ENCODE measurements at regions not wholly inside any gene's neighbourhood (a gene's known extent, or its start where the extent isn't known, plus 50 kb on each side); places are given as distances from the start of the nearest gene placed in this dataset.

DNA sequence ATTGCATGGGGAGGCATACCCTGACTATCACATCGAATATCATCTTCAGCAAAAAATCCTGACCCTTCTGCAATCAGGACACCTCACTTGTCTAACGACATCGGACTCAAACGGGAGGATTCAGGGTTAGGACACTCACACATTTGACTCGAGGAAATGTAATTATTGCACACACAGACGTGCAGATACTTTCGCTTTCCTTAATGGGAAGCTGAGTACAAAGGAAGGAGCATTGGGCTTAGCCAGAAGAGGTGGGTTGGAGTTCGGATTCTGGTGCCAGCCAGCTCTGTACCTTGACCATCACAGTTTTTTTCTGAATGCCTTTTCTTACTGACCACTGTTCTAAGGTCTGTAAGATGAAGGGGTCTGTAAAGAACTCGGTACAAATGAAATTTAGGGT lies 260.4 kb downstream of the GALC start:
- no peak for DNase-seq (ENCODE audit: low spot score)

DNA sequence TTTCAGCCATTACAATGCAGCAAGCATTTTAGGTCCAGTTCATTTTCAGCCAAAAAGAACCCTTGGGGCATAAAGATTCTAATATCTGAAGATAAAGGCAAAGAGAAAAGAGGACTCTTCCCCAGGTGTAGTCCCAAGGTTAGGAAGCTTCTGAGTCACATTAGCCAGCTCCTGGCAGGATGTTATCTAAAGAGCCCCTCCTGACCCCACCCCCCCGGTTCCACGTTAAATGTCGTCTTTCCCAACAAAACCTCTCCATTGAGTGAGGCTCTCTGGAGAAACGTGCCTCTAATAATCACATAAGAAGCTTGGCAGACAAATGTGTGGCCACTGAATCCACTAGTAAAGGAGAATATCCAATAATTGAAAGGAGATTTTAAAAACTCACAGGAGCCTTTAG lies 267.7 kb downstream of the GALC start:
- no peak for DNase-seq (ENCODE audit: low spot score)

DNA sequence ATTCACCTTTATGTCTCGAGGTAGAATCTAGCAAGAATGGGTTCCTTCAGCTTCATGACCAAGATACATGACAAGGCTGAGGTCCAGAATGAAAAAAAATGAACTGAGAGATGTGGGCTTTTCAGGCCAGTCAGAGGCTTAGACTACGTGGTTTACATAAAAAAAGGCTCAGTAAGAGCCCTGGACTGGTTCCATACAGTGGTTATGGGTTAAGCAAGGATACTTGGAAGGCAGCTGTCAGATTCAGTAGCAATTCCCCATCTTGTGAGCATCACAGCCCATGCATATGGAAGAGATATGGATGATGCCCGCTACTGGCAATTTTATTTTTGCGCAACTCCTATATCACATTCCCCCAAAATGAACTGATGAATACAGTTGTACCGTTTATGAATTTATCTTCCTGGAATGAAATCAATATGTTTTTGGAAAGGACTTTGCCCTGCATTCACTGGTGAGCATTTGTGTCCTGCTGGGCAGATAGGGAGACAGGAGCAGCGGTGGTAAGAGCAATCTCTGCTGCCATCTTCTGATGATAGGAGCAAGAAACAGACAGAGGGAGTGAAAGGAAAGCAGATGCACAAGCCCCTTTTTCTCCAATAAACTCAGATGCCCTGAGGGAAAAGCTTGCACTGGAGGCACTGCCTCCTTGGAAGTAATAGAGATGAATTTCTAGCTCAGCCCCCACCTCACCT lies 280.4 kb downstream of the GALC start:
- peak; percentile 44 for DNase-seq (ENCODE audit: low spot score)

DNA sequence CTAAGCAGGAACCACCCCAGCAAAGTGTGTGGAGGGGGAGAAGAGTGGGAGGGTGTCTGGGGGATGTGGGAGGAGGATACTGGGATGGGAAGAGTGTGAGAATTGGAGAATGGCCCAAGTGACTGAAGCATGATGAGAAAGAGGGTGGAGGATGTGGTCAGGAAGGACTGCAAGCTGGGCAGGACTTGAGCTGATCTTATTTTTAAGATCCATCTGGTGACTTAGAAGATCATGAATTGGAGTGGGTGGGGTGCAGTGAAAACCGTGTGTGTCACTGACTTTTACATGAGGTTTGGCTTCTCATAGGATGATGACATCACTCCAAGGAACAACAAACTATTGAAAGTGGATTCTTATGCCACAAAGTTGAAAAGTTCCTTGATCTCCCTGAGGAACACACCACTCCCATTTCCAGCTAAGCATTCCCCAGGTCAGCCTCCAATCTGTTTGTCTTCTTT lies 287.5 kb downstream of the GALC start:
- peak; percentile 63 for DNase-seq (ENCODE audit: low spot score)

DNA sequence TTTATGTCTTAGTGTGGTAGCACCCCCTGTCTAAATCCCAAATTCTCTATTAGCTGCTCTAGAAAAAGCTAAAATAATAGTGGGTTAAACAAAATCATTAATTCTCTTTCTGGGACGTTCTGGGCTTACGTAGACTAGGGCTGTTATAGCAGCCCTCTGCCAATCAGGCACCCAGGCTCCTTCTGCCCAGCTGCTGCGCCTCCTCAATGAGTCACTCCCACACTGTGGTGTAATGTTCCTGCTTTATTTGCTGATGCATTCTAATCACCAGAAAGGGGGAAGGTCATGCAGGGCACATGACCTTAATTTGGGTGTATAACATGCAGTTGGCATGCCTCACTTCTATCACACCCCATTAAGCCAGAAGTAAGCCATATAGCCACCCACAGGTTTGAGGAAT lies 294.5 kb downstream of the GALC start:
- peak; percentile 20 for DNase-seq (ENCODE audit: low spot score)

DNA sequence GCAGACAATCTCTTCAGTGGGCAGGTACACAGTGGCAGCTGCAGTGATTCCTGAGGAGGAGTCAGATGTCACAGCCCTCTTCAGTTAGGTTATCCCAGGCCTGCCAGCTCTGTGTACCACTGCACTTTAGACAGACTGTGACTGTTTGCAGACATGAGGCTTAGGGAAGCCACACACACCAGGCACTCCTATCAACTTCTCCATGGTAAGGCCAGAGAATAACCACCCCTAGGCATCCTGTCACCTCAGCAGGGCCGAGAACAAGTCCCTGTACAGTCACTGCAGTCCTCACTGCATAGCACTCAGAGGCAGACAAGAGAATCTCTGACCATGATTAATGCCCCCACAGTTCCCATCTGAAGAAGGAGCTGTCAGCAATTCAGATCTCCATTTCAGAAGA lies 296.5 kb downstream of the GALC start:
- no peak for DNase-seq (ENCODE audit: low spot score)

DNA sequence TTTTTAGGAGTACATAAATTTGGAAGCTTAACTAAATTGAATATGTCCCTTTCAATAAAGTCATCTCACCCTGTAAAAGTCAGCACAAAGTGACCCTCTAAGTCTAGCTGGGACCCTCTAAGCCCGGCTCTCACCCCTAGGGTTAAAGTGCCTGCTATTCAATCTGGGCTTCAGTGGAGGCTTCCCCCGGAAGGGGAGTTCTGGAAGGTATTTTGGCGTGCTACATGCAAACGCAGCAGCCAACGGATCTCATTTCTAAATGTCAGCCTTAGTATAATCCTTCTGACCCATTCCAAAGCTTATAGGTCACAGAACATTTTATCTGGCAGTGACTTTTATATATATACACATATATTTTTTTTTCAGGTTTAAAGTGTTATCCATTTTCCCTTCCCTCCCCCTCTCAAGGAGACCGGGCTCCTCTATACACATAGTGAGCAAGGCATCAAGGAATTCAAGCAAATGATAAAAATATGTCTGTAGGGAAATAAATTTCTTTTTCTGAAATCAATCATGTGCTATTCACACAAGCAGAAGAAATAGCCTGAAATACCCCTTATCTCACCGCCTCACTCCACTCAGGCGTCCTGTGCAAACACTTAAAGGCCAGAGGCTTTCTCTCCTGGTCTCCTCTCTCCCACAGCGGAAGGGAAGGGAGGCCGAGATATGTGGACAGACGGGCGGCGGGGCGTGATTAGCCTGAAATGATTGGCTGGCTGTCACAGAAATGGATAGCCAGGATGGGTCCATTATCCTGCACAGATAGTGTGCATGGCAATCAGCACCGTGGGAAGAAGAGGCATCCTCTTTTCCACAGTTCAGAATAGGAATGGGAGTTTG lies 301.7 kb downstream of the GALC start:
- no peak for DNase-seq (ENCODE audit: low spot score)

DNA sequence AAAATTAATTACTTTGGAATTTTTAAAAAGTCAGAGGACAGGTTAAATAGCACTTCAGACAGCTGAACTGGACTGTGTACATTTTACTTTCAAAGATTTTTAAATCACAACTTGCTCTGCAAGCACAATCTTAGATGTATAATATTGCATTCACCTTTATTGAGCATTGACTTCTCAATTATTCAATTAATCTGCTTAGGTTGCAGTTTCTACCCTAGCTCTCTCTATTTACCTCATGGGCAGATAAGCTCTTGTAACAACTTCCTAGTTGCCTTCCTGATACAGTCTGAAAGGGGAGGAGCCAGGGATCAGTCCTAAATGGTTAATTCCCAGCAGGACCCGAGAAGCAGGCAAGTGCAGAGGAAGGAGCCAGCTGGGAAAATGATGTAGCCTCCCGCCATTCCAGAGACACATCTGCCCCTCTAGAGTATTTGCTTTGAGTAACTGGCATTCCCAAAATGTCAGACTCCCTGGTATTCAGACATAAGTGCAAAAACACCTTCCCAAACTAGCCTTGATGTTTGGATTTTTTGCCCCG lies 302.8 kb downstream of the GALC start:
- DNase-seq (ENCODE audit: low spot score) = no peak

DNA sequence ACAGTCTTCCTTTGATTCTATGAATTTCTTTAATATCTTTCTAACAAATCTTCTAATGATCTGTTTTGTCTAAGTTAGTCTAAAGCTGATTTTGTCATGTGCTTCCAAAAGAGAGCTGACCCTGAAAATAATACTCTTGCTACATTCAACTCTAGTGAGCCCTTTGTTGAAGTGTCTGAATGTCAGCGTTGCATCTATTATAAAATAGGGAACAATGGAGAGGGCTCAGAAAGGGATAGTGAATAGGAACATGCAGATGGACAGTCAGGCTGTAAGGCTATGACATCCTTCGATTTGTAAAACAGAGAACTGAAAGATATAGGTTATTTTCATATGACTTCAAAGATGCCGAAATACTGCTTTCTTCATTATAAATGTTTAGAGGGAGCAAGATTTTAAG lies 304.5 kb downstream of the GALC start:
- no peak for DNase-seq (ENCODE audit: low spot score)

DNA sequence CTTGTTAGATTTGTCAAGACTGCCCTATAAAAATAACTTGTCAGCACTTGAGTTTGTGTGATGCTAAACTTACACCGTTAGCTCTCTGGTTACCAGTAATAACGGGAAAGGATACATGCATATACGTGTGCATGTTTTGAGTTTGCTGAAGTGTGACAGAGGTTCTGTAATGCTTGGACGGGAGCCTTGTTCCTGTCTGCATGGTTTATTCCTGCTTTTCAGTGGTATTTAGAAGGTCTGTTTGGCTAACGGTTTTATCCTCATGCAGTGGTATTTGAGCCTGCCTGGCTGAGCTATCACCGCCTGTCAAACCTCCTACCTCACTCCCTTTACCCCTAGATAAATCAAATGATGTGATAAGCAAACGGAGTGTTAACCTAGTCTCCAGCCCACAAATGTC lies 305.6 kb downstream of the GALC start:
- no peak for DNase-seq (ENCODE audit: low spot score)

DNA sequence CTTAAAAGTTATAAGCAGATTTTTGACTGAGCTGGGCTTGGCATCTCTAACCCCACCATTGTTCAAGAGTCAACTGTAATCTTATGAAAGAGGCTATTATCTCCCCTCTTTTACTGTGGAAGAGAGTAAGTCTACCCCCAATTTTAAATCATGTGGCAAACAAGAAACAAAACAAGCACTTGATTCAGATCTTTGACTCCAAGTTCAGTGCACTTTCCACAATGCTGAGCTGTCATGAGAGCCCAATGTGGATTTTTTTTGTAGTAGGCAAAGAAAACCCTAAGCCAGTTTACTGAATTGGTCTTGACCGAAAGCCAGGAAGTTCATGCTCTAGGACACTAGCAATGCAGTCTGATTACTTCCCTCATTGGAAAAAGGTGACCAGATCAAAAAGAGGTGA lies 306.2 kb downstream of the GALC start:
- DNase-seq (ENCODE audit: low spot score) = no peak

DNA sequence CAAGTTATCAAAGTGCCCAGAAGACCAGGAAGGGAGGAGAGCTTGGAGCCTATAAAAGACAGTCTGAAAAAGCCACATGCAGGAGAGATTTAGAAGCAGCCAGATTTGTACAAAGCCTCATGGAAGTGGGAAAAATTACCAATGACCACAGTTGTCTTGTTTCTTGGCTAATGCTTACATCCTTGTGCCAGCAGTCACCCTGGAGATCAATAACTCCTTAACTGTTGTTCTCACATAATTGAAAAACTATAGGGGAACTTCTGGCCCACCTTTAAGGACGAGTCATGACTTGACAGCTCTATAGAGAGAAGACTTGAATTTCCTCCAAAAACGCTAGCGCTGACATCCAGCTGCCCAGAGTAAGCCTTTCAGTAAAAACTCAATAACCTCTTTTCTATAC lies 313.1 kb downstream of the GALC start:
- no peak for DNase-seq (ENCODE audit: low spot score)

DNA sequence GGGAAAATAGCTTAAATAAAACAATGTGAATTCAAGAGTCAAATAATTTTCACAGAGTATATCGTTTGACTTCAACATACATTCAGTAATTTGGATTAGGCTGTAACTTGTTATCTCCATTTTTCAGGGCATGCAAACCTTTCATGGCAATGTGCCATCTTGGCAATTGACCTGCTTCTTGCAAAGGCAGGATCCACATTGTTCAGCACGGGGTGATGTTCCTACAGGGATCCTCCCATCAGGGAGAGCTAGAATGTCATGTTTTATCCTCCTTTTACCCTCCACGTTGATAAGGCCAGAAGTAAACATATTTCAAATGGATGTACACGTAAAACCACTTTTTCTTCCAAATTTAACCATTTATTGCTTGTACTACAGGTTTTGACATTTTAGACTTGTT lies 314.4 kb downstream of the GALC start:
- DNase-seq (ENCODE audit: low spot score) = no peak

DNA sequence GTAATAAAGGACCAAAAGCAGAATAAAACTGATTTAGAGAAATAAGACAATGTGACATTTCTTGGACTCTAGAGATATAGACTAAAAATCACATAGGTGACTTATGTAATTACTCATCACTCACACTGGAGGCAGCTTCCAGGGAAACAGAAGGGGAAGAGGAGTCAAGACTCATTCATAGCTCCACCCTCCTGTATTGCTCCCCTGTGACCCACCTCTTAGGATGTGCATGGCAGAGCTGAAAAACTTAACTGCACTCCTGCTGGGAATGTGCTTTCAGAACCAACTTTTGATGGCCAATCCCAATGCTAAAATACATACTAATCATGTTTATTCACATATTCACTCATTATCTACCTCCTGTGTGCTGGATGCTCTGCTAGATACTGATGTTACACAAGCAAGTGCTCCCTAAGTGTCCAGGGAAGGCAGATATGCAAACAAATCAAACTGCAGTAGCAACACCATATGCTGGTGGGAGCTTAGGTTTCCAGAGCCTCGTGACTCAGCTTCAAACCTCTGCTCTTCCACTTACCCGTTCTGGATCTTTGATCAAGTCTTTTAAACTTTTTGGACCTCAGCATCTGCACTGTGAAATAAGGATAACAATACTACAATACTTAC lies 316.1 kb downstream of the GALC start:
- DNase-seq (ENCODE audit: low spot score) = no peak

DNA sequence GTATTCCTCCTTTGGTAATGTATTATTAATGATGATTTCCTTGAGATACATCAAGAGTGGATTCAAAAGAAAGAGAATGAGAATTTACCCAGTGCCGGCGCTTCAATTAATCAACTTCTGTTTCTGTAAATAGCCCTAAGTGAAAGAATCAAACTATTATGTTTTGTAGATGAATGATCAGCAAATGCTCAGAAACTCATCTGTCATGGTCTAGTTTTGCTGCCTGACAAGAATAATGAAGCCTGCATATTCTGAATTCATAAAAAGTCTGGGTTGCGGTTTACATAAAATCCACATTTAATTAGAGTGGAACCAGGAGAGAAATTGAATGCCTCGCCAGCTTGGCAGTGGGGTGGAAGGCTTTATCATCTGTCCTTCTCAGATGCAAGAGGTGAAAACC lies 325.3 kb downstream of the GALC start:
- DNase-seq (ENCODE audit: low spot score) = no peak

DNA sequence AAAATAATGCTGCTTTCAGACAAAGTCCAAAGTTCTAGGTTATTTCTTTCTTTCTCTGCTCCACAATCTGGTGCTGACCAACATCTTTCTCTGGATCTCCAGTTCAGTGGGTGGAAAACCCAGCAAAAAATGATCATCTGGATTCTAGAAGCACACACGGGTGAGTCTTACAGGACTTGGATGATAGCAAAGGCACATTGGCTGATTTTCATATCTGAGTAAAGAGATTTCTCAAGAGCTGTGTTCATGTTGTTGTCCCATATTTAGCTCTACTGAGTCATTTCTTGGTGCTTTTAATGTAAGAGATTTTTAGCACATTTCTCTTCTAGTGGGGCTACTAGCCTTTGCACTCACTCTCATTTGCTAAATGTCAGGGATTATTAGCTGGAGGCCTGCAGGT lies 336.7 kb downstream of the GALC start:
- peak; percentile 11 for DNase-seq (ENCODE audit: low spot score)

DNA sequence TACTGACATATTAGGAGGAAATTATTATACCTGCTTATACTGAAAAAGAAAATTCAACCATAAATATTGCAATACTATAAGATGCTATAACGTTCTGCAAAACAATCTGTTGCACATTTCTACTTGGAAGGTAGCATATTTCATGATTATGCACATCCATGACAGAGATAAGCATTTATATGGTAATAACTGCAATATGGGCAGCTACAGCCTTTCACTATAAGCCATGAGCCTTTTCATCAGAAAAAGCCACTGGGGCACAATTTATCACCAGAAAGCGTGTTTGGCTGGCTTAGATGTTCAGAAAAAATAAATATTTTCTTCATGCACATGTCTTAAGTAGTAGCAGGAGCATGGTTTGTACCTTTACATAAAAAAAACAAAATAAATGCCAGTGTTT lies 340.7 kb downstream of the GALC start:
- no peak for DNase-seq (ENCODE audit: low spot score)

DNA sequence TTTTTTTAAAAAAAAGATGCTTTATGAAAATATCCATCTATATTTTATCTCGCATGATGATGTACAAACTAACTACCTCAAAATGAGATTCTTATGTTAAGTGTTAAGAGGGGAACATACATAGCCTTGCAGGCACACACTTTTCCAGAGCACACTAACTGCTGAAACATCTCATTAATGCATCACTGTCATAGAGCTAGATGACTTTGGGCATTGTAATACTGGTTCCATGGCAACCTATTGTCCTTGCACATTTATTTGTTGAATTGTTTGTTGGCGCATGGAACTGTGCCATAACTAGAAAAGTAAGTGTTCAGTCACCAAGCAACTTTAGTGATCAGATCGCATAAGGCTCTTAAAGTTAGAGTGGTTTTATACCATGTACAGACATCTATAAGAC lies 348.3 kb downstream of the GALC start:
- DNase-seq (ENCODE audit: low spot score) = no peak

DNA sequence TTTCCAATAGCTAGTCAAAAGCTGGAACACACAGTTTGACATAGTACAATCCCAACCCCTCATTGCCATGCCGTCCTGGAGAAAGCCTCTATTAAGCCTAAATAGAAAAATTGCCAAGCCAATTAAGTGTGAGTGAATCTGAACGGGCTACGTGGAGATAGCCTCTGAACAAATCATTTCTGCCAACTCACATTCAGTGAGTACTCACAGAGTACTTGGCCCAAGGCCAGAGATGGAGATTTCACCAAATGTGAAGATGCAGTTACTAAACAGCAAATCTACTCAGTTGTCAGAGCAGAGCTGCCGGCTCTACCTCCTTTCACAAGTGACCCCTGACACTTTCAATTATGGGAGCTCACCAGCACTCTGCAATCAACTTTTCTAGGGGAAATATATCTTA lies 350.0 kb downstream of the GALC start:
- no peak for DNase-seq (ENCODE audit: low spot score)

DNA sequence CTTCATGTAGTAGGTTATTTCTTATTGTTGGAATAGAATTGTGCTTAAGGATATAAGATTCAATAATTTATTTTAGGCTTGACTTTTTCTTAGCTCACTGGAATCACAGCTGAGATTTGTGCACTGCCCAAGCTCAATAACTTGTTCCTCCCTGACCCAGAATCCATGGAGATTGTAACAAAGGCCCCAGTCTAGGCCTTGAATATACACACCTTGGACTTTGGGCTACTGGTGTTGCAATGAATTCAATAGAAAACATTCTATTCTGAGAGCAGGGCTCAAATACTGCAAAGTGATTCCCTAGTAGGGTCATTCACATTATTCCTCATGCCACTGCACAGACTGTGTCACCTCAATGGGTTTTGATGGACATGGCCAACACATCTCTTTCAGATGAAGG lies 352.4 kb downstream of the GALC start:
- no peak for DNase-seq (ENCODE audit: low spot score)

DNA sequence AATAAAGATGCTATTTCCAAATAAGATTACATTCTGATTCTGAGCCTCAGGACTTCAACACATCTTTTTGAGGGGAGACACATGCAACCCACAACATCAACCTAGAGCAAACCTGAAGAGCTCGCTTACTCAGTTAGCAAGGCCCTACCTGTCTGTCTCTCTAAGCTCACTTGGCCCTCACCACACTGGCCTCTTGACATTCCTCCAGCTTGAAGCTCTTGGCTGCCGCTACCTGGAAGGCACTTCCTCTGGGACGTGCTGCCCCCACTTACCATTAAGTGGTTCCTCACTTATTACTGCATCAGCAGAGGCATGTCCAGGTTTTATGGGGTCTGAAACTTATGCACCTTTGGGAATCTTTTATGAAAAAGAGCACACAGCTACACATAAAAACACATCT lies 354.8 kb downstream of the GALC start:
- no peak for DNase-seq (ENCODE audit: low spot score)

DNA sequence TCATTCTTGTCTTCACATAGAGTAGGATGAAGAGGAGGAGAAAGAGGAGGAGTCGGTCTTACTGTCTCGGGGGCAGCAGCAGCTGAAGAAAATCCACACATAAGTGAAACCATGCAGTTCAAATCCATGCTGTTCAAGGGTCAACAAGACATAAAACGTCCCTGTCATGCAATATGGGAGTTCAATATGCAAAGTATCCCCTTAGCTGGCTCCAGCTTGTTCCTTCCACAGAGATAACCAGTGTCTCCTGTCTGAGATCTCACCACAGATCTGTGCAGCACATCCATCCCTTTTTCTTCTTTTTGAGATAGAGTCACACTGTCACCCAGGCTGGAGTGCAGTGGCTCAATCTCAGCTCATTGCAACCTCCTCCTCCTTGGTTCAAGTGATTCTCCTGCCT lies 357.5 kb downstream of the GALC start:
- DNase-seq (ENCODE audit: low spot score) = no peak

DNA sequence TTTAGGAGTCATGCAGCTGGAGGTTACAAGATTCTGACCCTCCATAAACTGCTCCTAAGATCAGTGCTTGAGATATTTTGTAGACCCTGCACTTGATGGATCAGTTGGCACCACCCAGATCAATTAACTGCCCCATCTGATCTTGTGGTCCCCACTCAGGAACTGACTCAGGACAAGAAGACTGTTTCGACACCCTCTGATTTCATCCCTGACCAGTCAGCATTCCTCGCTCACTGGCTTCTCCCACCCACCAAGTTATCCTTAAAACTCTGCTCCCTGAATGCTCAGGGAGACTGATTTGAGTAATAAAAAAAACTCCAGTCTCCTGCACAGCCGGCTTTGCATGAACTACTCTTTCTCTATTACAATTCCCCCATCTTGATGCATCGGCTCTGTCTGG lies 360.2 kb downstream of the GALC start:
- DNase-seq (ENCODE audit: low spot score) = no peak

All from AG20443 (cell line).